HG02798 (cell line): ENCODE measurements at regions not wholly inside any gene's neighbourhood (a gene's known extent, or its start where the extent isn't known, plus 50 kb on each side); places are given as distances from the start of the nearest gene placed in this dataset.
"Not testable (repeated sequence)": the region's sequence is repeated elsewhere in the genome, so short reads cannot be mapped to it uniquely, and the experiment has no call there.

Experiments
- ATAC-seq: cut with Tn5 transposase; IDR thresholded peaks from one replicate; pipeline ENCODE4 v1.9.1; 2021; ENCODE audit warnings: mild to moderate bottlenecking; ENCODE audit not compliant: unreplicated experiment, poor library complexity

DNA sequence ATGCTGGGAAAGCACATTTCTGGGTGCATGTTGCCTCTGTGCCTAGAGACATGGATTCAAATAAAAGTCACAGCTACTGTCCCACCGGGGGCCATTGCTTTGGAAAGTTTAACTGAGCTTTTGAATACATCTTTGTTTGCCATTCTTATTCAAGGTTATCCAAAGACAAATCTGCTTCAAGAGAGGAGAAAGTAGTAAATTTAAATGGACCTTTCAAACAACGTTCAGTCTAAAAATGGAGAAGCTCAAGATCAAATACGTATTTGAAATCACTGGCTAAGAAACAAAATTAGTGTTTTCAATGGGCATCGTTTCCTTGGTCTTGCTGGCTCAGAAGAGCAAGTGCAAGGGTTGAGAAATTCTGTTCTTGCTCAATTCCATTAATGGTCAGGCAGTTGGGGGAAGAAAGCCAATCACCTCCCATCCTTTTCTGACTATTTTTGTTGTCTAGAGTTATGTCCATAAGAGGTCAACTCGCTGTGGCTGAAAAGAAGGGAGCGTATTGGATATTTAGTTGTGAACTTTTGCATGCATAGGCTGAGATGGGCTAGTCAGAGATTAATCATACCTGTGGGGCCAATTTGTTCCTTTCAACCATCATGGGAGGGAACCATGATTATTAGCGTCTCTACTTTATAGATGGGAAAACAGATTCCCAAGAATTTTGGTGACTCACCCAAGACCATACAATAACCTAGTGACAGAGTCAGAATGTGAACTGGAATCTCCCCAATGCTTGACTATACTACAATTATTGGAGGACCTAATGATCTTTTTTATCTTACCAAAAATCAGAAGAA is 276.2 kb upstream of the TNC start:
- ATAC-seq, result no peak

DNA sequence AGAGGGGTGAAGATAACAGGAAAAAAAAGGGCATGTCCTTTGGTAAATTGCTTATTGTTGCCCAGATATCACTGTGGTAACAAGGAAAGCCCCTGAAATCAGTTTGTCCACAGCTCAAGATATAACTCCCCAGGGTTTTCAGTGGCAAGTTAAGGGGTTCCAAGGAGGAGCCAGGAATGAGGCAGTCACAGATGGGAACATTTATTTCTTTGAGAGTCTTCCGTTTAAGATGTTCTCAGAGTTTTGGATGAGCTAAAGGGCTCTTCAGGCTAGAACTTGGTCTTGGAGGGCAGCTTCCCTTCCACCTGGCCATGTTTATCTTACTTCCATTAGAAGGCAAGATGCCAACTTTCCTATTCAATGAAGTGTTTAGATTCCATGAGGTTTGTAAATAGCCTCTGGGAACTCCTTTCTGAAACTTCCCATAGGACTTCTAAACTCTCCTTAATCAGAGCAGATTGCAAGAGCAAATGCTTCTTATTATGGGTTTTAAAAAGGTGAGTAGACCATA is 277.6 kb upstream of the TNC start:
- no peak for ATAC-seq

DNA sequence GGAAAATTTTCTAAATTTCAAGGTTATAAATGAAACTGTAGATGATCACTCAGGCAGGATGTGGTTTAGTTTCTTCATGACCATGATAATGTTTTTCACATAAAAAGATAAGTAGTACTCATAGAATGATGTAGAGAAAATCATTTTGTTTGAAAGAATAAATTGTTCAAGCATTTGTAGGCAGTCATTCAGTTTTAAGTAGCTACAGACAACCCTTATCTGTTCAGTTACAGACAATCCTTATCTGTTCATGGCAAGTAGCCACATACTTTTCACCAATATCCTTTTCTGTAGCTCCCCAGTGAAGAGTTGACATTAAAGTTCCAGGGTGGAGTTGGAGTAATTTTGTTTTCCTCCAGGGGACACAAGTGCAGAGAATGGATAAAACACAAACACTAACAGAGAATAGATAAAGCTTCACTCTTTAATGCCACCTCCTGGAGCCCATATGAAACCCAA is 278.1 kb upstream of the TNC start:
- ATAC-seq, result no peak

DNA sequence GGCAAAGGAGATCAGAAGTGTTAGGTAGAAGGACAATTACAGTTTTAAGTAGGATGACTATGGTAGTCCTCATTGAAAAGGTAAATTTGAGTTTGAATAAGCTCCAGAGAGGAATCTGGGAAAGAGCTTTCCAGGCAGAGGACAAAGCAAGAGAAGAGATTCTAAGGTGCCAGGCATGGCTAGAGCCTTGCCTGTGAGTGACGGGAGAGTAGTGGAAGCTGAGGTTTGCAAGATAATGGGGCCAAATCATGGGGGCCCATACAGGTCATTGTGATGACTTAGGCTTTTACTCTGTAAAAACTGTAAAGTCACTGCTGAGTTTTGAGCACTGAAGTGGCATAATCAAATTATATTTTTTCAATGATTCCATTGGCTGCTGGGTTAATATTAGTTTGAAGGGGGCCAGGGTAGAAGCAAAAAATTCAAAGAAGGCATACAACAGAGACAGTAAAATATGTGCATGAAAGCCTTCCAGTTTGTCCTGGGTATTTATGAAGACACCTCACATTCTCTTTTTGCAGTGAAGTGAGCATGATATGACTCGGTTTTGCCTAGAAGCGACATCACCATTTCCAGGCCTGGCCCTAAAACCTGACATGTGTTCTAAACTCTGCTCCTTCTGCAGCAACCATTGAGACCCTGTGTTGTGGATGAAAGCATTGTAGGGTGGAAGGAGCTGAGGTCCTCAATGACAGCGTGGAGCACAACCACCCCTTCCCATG is 279.8 kb upstream of the TNC start:
- no peak for ATAC-seq

DNA sequence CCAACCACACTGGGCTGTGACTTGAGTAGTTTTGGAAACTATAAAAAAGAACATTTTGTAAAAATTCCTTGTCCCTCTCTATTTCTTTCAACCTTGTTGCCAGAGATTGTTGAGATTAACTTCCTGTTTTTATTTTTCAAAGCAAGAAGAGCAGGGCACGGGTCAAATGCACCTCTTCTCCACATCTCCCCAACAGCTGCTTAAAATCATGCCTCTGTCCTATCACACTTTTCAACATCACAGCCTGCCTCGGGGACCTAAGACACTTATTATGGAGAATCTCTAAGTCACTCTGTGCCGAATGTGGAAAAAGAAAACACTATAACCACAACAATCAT is 280.3 kb upstream of the TNC start:
- no peak for ATAC-seq

DNA sequence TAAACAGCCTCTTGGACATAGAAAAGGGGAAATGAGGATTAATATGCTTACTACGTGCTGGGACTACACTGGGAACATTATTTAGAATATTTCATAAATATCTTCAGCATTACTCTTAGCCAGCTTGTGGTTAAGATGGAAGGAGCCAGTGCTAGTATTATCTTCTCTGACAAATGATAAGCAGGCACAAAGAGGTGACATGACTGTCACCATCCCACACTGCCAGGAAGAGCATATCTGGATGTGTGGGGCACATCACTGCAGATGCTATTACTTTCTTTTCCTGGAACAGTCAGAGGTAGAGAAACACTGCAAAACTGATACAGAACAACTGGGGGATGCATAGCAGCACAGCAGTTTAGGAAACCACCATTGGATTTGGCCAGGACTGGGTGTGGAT is 281.0 kb upstream of the TNC start:
- ATAC-seq, result no peak

DNA sequence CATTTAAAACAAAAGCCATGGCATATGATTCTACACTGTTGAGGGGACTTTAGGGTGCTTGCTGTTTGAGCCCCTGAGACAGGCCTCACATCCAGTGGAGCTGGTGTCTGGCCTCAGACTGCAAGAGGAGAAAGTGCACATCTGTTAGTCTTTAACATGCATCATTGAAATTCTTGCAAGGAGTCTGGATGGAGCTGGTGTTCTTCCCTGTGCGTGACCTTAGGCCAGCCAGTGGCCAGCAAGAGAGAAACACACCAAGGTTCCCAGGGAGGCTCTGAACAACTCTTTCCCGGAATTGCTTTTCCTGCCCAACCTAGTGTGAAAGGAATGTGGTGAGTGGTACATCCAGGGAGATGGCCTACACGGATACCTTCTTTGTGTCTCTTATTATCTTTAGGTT is 282.8 kb upstream of the TNC start:
- no peak for ATAC-seq

DNA sequence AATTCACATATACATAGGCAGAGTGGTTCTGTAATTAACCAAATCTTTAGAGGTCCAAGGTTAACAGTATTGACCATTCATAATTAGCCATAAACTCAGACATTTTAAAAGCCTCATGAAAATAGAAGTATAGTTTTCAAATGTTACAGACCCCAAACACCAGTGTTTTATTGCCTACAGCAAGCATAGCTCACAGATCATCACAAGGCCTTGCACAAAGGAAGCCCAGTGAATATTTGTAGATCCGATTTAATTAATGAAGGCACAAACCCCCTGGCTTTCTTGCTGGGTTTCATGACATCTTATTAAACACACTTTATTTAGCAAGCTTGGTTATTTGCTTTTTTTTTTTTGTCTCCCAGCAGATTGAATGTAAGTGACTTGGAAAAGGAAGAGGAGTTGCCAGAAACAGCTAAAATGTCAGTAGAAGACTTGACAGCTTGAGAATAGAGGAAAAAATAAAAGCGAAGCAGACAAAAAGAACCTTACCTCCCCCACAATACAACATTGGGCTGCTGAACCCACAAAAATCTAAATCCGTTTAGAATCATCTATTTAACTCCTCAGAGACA is 283.9 kb upstream of the TNC start:
- ATAC-seq, result no peak

DNA sequence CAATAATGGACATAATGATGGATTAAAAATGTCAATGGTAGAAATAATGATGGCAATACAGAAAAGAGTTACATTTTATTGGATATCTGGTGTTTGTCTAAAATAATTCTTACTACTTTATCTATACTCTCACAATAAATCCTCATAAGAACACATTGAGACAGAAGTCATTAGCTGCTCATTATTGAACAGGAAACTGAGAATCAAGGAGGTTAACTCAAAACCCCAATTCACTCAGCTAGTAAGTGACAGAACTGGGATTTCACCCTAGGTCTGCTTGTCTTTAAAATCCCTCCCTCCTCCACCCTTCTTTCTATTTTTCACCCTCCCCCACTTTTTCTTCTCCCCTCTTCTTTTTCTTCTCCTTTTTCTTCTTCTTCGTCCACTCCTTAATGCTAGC is 285.8 kb upstream of the TNC start:
- ATAC-seq, result no peak

DNA sequence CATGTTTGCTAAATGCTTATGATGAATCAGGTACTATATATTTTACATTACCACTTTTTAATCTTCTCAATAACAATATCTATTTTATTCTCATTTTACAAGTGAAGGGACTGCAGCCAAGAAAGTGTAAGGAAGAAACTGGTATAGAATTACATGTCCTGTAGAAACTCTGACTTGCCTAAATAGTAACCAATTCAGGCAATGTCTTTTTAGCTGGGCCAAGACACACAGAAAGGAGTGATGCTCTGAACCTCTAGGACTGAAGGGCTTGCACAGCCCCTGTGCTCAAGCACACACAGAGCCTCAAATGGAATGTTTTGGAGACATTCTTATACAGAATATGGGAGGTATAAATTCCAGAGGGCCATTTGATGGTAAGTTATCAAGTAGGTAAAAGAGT is 286.4 kb upstream of the TNC start:
- ATAC-seq, result no peak

DNA sequence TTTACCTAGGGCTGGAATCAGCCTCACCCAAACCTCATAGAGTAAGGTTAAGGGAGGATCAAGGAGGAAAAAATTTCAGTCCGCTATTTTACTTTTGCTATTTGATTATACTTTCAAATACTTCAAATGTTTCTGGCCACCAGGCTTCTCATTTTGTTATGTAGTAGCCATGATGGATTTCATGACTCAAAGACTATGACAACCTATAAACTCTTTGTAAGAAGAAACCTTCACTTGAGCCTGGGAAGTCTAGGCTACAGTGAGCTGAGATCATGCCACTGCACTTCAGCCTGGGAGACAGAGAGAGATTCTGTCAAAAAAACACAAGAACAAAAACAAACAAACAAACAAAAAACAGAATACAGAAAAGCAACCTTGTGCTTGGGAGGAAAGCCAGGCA is 293.6 kb upstream of the TNC start:
- ATAC-seq, result no peak

DNA sequence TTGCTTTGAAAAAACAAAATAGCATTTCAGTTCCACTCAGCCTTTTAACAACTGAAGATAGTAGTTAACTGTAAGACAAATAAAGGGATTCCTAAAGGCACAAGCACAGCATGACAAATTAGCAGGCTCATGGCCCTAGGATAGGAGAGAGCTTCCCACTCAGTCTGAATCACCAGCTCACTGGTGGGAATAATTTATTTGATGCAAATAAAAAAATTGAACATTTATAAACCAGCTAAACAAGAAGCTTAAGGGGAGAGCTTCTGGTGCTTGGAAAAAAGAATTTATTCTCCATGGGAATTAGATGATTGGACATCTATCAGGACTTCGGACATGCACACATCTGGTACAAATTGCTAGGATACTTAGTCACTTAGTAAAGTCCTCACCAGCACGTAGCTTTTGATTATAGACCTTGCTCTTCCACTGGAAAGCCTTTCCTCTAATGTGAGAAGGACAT is 294.1 kb upstream of the TNC start:
- ATAC-seq, result no peak

DNA sequence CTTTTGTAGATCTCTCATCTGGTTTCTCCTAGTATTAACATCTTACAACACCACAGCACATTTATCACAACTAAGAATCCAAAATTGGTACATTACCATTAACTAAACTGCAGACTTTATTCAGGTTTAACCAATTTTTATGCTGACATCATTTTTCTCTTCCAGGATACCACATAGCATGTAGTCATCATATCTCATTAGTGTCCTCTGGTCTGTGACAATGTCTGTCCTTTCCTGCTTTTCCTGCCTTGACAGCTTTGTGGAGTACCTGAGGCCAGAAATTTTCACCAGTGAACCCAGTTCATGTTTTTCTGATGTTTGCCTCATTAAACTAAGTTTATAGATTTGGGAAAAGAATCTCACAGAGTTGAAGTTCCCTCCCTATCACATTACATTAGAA is 294.7 kb upstream of the TNC start:
- no peak for ATAC-seq

DNA sequence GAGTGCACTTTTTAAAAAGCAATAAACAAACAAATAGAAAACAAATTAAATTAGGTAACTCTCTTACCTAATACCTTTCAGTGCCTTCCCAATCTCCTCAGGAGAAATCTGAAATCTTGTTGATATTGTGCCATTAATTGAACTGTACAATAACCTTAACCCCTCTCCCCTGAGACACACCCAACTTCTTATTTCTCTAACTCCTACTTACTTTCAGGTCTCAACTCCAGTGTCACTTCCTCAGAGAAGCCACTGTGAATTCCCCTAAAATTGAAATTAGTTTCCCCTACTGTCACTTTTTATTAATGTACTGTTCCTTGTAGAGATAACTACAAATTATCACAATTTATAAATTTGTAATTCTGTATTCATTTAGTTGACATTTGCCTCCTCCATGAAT is 295.3 kb upstream of the TNC start:
- ATAC-seq, result peak; percentile 54

DNA sequence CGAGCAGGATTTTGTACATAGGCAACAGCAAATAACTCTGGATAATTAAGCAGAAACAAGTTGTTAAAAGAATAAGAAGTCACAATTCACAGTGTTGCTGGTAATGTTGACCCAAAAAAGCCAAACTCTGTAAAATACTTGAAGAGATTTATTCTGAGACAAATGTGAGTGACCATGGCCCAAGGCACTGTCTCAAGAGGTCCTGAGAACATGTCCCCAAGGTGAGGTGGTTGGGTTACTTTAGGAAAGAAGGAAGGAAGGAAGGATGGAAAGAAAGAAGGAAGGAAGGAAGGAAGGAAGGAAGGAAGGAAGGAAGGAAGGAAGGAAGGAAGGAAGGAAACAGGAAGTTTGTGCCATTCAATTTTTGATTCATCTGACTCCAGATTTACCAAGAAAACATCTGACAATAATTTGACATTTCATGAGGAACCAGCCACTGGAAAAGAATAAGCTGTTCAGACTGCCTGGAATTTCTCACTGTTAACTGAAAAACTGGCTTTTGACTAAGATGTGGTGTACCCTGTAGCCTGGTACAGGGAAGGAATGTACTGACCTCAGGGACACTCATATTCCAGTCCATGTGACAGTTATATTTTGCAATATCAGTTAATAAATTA is 295.9 kb upstream of the TNC start:
- ATAC-seq, result no peak

DNA sequence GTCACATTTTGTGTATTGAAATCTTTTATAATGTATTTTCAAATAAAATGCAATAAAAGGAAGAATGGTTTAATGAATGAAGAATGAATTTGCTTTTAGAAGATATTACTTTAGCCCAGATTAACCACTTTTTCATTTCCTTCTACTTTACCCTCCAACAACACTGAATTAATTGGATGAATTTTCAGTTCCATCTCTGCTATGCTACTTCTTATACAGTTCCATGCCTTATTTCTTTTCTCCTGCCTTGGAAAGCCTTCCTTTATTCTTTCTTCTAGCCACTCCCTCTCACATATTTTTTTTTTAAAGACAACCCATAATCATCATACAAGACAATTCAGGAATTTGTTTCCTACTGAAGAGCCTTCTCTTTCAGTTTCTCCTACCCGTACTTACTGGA is 296.6 kb upstream of the TNC start:
- no peak for ATAC-seq

DNA sequence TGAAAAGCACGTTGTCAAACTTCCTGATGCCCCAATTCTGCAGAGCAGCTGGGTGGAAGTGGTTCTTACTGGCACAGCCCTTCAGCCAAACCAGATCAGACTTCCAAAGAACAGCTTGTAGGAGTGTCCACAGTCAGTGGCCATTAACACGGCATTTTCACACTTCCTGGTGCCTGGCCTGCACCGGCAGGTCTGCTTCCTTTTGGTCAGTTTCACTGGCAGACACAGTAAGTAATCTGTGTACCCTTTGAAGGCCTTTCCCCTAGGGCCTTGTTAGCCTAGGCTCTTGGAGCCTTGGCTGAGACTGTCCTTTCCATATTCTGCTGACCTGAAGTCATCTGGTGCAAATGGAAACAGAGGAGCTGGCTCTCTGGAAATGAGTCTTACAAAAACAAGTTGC is 297.5 kb upstream of the TNC start:
- ATAC-seq, result no peak

DNA sequence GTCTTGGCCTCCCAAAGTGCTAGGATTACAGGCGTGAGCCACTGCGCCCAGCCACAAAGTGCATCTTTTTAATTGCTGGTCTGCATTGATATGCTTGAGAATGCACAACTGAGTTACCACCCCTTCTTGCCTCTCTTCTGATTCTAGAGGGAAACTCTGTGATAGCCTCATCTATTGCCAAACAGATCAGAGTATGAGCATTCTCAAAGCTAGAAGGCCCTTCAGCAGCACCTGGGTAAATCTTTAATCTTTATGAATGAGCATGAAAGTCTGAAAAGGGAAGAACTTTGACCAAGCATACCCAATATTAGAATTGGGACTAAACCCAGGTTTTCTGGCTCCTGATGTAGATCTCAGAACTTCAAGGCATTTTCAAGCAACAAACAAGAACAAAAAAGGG is 298.3 kb upstream of the TNC start:
- ATAC-seq, result peak; percentile 63

DNA sequence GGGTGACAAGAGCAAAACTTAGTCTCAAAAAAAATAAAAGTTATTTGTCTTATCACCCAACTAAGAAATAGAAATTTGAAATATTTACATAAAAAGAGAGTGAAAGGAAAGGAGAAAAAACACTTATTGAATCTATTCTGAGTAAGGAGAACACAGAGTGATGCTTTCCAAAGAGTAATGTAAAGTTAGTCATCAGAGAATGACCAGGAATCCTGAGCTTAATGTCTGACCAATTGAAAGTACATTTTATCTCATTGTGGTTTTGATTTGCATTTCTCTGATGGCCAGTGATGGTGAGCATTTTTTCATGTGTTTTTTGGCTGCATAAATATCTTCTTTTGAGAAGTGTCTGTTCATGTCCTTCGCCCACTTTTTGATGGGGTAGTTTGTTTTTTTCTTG is 300.2 kb upstream of the TNC start:
- ATAC-seq, result not testable (repeated sequence)

DNA sequence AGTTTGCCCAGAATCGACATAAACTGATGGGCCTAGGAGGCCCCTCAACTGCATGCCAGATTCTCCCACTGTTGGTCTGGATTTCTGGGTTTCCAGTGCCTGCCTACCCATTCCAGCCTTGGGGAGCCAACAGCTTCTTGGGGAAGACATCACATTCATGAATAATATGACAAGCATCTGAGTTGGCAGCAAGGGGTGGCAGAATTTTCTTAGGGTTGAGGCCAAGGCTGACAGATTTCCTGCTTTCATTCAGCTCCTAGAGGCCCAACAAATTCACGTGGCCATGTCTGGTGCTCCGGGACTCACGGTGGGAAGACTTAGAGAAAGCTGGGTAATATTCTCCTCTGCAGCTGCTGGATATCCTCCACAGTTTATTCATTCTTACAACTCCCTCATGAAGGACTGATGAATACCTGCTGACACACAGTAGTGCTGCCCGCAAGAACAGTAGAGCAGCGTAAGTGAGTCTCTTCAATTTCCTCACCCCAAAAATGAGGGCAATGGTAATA is 305.0 kb upstream of the TNC start:
- ATAC-seq, result no peak

DNA sequence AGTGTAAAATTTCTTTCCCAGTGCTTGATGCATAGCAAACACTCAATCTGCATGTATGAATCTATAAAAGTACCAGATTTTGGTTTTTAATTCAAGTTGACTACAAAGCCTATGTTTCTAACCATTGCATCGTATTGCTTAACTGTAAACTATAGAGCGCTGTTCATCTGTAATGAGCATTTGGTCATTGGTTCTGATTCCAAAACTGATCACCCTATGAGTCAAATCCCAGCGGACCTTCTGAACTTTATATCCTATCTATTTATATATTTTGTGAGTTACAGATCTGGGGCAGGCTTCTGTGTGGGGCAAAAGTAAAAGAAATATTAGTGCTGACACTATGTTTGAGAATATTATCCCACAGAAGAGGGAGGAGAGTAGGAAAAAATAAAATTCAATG is 305.7 kb upstream of the TNC start:
- ATAC-seq, result no peak
